Right lobe of liver (tissue), 4 donors: ENCODE measurements at regions not wholly inside any gene's neighbourhood (a gene's known extent, or its start where the extent isn't known, plus 50 kb on each side); places are given as distances from the start of the nearest gene placed in this dataset.

Experiments used
- CTCF ChIP-seq, 4 donors: fragments of 200-600 bp in 3 of 4; fragments of 450-650 bp in 1 of 4; IDR thresholded peaks; one replicate each; pipeline versions ENCODE4 v1.5.1 to v1.8.0; 2016 to 2022; ENCODE audit warnings: antibody characterized with exemption in 4 of 4, mild to moderate bottlenecking in 2 of 4
- POLR2A ChIP-seq: fragments of 450-650 bp; IDR thresholded peaks from one replicate; pipeline ENCODE4 v1.6.1; 2017; ENCODE audit warnings: antibody characterized with exemption, mild to moderate bottlenecking
- donor health status: DM: no; HTN: no; CAD: no.
- donor health status: DM: no; HTN: no; CAD: no.
- donor health status: DM: no; HTN: yes; CAD: no.

GRCh38 chr12:98096436-98096835, 419.0 kb upstream of the TMPO start:
- TF ChIP-seq CTCF (IDR thresholded peaks at IDR 0.05) (no peak), POLR2A (no peak)
